Spleen (tissue), 7 donors: ENCODE measurements at regions not wholly inside any gene's neighbourhood (a gene's known extent, or its start where the extent isn't known, plus 50 kb on each side); places are given as distances from the start of the nearest gene placed in this dataset.

Experiments
- CTCF ChIP-seq, 11 experiments: fragments of 200-600 bp in 7 of 11; fragments of 450-650 bp in 4 of 11; sonication (generic) in 4 of 11; IDR thresholded peaks in 8 of 11; conservative IDR thresholded peaks in 3 of 11; 1 replicate in 7 of 11; 2 replicates in 4 of 11; pipeline versions ENCODE4 v1.4.0 to v1.8.0; 2016 to 2021; ENCODE audit warnings: antibody characterized with exemption in 11 of 11, inconsistent platforms in 4 of 11, mild to moderate bottlenecking in 1 of 11
- POLR2A ChIP-seq, 3 donors: fragments of 450-650 bp; IDR thresholded peaks; one replicate each; pipeline ENCODE4 v1.5.1; 2017; ENCODE audit warnings: antibody characterized with exemption in 3 of 3, mild to moderate bottlenecking in 1 of 3
- donor health status: DM: no; HTN: no; CAD: no; lungs with moderate emphysema.
- donor health status: DM: no; HTN: no; CAD: no.
- donor health status: DM: no; HTN: no; CAD: no.

- TF ChIP-seq CTCF (IDR thresholded peaks at IDR 0.05 in 8 of 11, conservative IDR thresholded peaks at IDR 0.05 in 3 of 11), result no peak
- no peak for TF ChIP-seq POLR2A (IDR thresholded peaks at IDR 0.05)
These were observed 56.0 kb upstream of the C14orf180 start for GRCh38 chr14:104523546-104523935.
